ENCODE measurements at regions not wholly inside any gene's neighbourhood (a gene's known extent, or its start where the extent isn't known, plus 50 kb on each side); places are given as distances from the start of the nearest gene placed in this dataset.

- Histone ChIP-seq H3K14ac (replicated peaks; ENCODE audit: low read depth, low read length) (no peak overlapping the region), H4K91ac (ENCODE audit: insufficient read depth, low read depth, low read length) (no peak overlapping the region), H3K4me1 (ENCODE audit: control insufficient read depth, insufficient read depth, low read length) (peaks cover 3% of the 10 kb centered on the region; the same call in 1 of the 2 replicates), H3K4me2 (ENCODE audit: low read depth, low read length) (no peak overlapping the region), H2AK9ac (replicated peaks; ENCODE audit: low read depth, low read length, poor library complexity) (no peak overlapping the region), H3K79me1 (ENCODE audit: low read depth in 1 of 2, low read length in 2 of 2) (no peaks in the 10 kb centered on the region), H3K9me1 (ENCODE audit: insufficient read depth, low read length) (peaks cover 4% of the 10 kb centered on the region; the same call in 1 of the 2 replicates), H3K23ac (ENCODE audit: low read depth, low read length) (no peak overlapping the region), H3K27ac (ENCODE audit: insufficient read depth, low read length) (no peak overlapping the region), H3K18ac (ENCODE audit: low read depth, low read length) (no peak overlapping the region), H3K4ac (ENCODE audit: low read depth, low read length) (no peak overlapping the region), H2BK15ac (ENCODE audit: low read depth, low read length) (no peak overlapping the region), H3K9ac (ENCODE audit: low read depth, low read length) (no peak overlapping the region), H2BK120ac (ENCODE audit: low read depth, low read length) (no peak overlapping the region), H4K5ac (ENCODE audit: low read depth, low read length) (no peak overlapping the region), H3K27me3 (ENCODE audit: control insufficient read depth, insufficient read depth, low read length) (no peaks in the 10 kb centered on the region), H4K8ac (ENCODE audit: low read depth in 2 of 2, low read length in 2 of 2) (no peak overlapping the region), H3K4me3 (ENCODE audit: insufficient read depth, low read depth, low read length) (no peak overlapping the region), H2AFZ (replicated peaks; ENCODE audit: low read length, poor library complexity) (no peak overlapping the region), H2BK5ac (ENCODE audit: low read depth, low read length, poor library complexity, severe bottlenecking) (no peak overlapping the region), H3K56ac (ENCODE audit: extremely low read depth, insufficient read depth, low read length) (no peak overlapping the region), H2BK20ac (ENCODE audit: low read depth, low read length) (no peak overlapping the region), H4K20me1 (ENCODE audit: insufficient read depth, low read length) (no peaks in the 10 kb centered on the region), H2AK5ac (ENCODE audit: low read depth, low read length) (0 out of 2 replicates have a peak overlapping the region, but pooled peaks have one; percentile 33), H3K36me3 (ENCODE audit: control insufficient read depth, insufficient read depth, low read length) (no peaks in the 10 kb centered on the region), H3K9me3 (ENCODE audit: control insufficient read depth, insufficient read depth, low read length) (no peaks in the 10 kb centered on the region)
- peak; percentile 30; the same call in 1 of the 2 replicates for ATAC-seq (ENCODE audit: low read depth)
- intact Hi-C loops (cut with micrococcal nuclease), result loop anchor here (1.0 kb wide), 1 partner anchor 317 kb away; no protein-coding TSS in a partner anchor
- no TSS peak for BruUV-seq (replicated peaks)
- ChIA-PET CTCF (interaction anchor here (0.7 to 1.5 kb wide), 2 partner anchors 16 to 626 kb away, joined by 3 to 5 read pairs; no protein-coding TSS in a partner anchor), POLR2A (ENCODE audit: unreplicated experiment) (interaction anchor here (0.5 to 0.6 kb wide), 2 partner anchors 514 to 534 kb away, joined by 3 to 4 read pairs; partner anchors contain the start of gene HEATR5A)
- WGBS, 2 experiments (ENCODE audit: extremely low coverage in 2 of 2, insufficient read length in 1 of 2), result no CpG with 5 or more reads among the region's 4 CpGs
- in situ Hi-C loops (cut with MboI; ENCODE audit: low sequenced_read_pairs), result loop anchor here (25.0 kb wide), 1 partner anchor 302 kb away; no protein-coding TSS in a partner anchor
- dilution Hi-C loops (cut with HindIII; ENCODE audit: low sequenced_read_pairs, unreplicated experiment), result no loop called here
- TF ChIP-seq NFE2L2 (IDR thresholded peaks at IDR 0.05; ENCODE audit: low read depth, low read length) (no peak), CHD1 (IDR thresholded peaks at IDR 0.05; ENCODE audit: low read depth, low read length) (no peak), MAZ (IDR thresholded peaks at IDR 0.05; ENCODE audit: borderline replicate concordance, low read depth, low read length) (no peak), SMC3 (IDR thresholded peaks at IDR 0.05; ENCODE audit: low read depth, low read length) (peak; percentile 40; the same call in 1 of the 2 replicates), MXI1 (IDR thresholded peaks at IDR 0.05; ENCODE audit: borderline replicate concordance, low read depth, low read length) (no peak), POLR2A (IDR thresholded peaks at IDR 0.05; ENCODE audit: low read depth, low read length) (no peak), BHLHE40 (IDR thresholded peaks at IDR 0.05; ENCODE audit: low read depth, low read length) (no peak), RAD21 (IDR thresholded peaks at IDR 0.05; ENCODE audit: low read length) (peak; percentile 37; the same call in 1 of the 2 replicates), USF2 (IDR thresholded peaks at IDR 0.05; ENCODE audit: low read depth, low read length) (no peak), CEBPB (IDR thresholded peaks at IDR 0.05; ENCODE audit: low read depth, low read length) (no peak), MAFK (IDR thresholded peaks at IDR 0.05; ENCODE audit: low read depth, low read length) (no peak)
- TF ChIP-seq, protein P1, sequence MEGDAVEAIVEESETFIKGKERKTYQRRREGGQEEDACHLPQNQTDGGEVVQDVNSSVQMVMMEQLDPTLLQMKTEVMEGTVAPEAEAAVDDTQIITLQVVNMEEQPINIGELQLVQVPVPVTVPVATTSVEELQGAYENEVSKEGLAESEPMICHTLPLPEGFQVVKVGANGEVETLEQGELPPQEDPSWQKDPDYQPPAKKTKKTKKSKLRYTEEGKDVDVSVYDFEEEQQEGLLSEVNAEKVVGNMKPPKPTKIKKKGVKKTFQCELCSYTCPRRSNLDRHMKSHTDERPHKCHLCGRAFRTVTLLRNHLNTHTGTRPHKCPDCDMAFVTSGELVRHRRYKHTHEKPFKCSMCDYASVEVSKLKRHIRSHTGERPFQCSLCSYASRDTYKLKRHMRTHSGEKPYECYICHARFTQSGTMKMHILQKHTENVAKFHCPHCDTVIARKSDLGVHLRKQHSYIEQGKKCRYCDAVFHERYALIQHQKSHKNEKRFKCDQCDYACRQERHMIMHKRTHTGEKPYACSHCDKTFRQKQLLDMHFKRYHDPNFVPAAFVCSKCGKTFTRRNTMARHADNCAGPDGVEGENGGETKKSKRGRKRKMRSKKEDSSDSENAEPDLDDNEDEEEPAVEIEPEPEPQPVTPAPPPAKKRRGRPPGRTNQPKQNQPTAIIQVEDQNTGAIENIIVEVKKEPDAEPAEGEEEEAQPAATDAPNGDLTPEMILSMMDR (conservative IDR thresholded peaks at IDR 0.05; ENCODE audit: low read depth, low read length), result peak; percentile 43
- TF ChIP-seq, protein P2, sequence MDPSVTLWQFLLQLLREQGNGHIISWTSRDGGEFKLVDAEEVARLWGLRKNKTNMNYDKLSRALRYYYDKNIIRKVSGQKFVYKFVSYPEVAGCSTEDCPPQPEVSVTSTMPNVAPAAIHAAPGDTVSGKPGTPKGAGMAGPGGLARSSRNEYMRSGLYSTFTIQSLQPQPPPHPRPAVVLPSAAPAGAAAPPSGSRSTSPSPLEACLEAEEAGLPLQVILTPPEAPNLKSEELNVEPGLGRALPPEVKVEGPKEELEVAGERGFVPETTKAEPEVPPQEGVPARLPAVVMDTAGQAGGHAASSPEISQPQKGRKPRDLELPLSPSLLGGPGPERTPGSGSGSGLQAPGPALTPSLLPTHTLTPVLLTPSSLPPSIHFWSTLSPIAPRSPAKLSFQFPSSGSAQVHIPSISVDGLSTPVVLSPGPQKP (IDR thresholded peaks at IDR 0.05; ENCODE audit: borderline replicate concordance, low read depth, low read length), result no peak
- DNase-seq, result peak; percentile 41
These were observed 142.3 kb upstream of the ARHGAP5 start for GRCh38 chr14:31934767-31935266.
